H4 (cell line): ENCODE measurements at regions not wholly inside any gene's neighbourhood (a gene's known extent, or its start where the extent isn't known, plus 50 kb on each side); places are given as distances from the start of the nearest gene placed in this dataset.
A peak's percentile ranks its signal among the peaks of the same experiment; 100 is the strongest.

ENCODE experiments used
- DNase-seq: peaks from one replicate; pipeline ENCODE4 v3.0.0-alpha.2; 2015; ENCODE audit warnings: low spot score

GRCh38 chr9:80383331-80383730 is 811.6 kb downstream of the TLE4 start:
- DNase-seq: no peak

- no peak for DNase-seq
Measured at GRCh38 chr9:80382211-80382891, 810.6 kb downstream of the TLE4 start.

- no peak for DNase-seq
Measured at GRCh38 chr9:80380301-80380700, 808.5 kb downstream of the TLE4 start.

GRCh38 chr9:80378669-80379293 is 807.0 kb downstream of the TLE4 start:
- DNase-seq: no peak

- no peak for DNase-seq
Measured at GRCh38 chr9:80376180-80376579, 804.4 kb downstream of the TLE4 start.

GRCh38 chr9:80375477-80375876 is 803.7 kb downstream of the TLE4 start:
- no peak for DNase-seq

GRCh38 chr9:80369641-80370040 is 797.9 kb downstream of the TLE4 start:
- no peak for DNase-seq

- no peak for DNase-seq
Measured at GRCh38 chr9:80366626-80367025, 794.9 kb downstream of the TLE4 start.

GRCh38 chr9:80359941-80360881 is 788.4 kb downstream of the TLE4 start:
- no peak for DNase-seq

- DNase-seq: no peak
Measured at GRCh38 chr9:80359291-80359690, 787.5 kb downstream of the TLE4 start.

- DNase-seq: no peak
Measured at GRCh38 chr9:80352967-80353366, 781.2 kb downstream of the TLE4 start.

- no peak for DNase-seq
Measured at GRCh38 chr9:80351612-80352011, 779.8 kb downstream of the TLE4 start.

GRCh38 chr9:80326105-80326504 is 754.3 kb downstream of the TLE4 start:
- no peak for DNase-seq

GRCh38 chr9:80320916-80321315 is 749.2 kb downstream of the TLE4 start:
- DNase-seq: no peak

GRCh38 chr9:80320480-80320879 is 748.7 kb downstream of the TLE4 start:
- no peak for DNase-seq

- DNase-seq: peak; percentile 45
Measured at GRCh38 chr9:80305136-80305535, 733.4 kb downstream of the TLE4 start.

GRCh38 chr9:80294955-80295354 is 723.2 kb downstream of the TLE4 start:
- no peak for DNase-seq

- DNase-seq: no peak
Measured at GRCh38 chr9:80294318-80294717, 722.6 kb downstream of the TLE4 start.

GRCh38 chr9:80292231-80292630 is 720.5 kb downstream of the TLE4 start:
- no peak for DNase-seq

GRCh38 chr9:80285326-80285725 is 713.6 kb downstream of the TLE4 start:
- DNase-seq: peak; percentile 9

GRCh38 chr9:80282766-80283165 is 711.0 kb downstream of the TLE4 start:
- no peak for DNase-seq

GRCh38 chr9:80259079-80259478 is 687.3 kb downstream of the TLE4 start:
- no peak for DNase-seq

GRCh38 chr9:80251778-80252177 is 680.0 kb downstream of the TLE4 start:
- DNase-seq: no peak
